ENCODE measurements at regions not wholly inside any gene's neighbourhood (a gene's known extent, or its start where the extent isn't known, plus 50 kb on each side); places are given as distances from the start of the nearest gene placed in this dataset.

- TF ChIP-seq REST (IDR thresholded peaks at IDR 0.05; ENCODE audit: low read depth) (no peak), TEAD4 (IDR thresholded peaks at IDR 0.05) (no peak), EP300 (IDR thresholded peaks at IDR 0.05; ENCODE audit: borderline replicate concordance) (no peak), USF1 (IDR thresholded peaks at IDR 0.05) (no peak), EGR1 (IDR thresholded peaks at IDR 0.05) (no peak), CREB1 (IDR thresholded peaks at IDR 0.05; ENCODE audit: low read depth) (no peak), YY1 (IDR thresholded peaks at IDR 0.05; ENCODE audit: low read depth) (no peak), NFIC (IDR thresholded peaks at IDR 0.05) (no peak), FOXM1 (IDR thresholded peaks at IDR 0.05; ENCODE audit: borderline replicate concordance, low read depth) (no peak), ZBTB7A (IDR thresholded peaks at IDR 0.05; ENCODE audit: low read depth) (no peak), CEBPB (IDR thresholded peaks at IDR 0.05) (no peak), RAD21 (IDR thresholded peaks at IDR 0.05; ENCODE audit: low read depth) (no peak), TAF1 (IDR thresholded peaks at IDR 0.05; ENCODE audit: low read depth) (no peak), TCF12 (IDR thresholded peaks at IDR 0.05; ENCODE audit: low read depth) (no peak)
Measured at GRCh38 chr1:178577882-178578281, 65.0 kb downstream of the TEX35 start.

- TF ChIP-seq RAD21 (IDR thresholded peaks at IDR 0.05; ENCODE audit: low read depth), result no peak
- TF ChIP-seq EGR1 (IDR thresholded peaks at IDR 0.05), result no peak
- no peak for TF ChIP-seq FOXM1 (IDR thresholded peaks at IDR 0.05; ENCODE audit: borderline replicate concordance, low read depth)
- no peak for TF ChIP-seq REST (IDR thresholded peaks at IDR 0.05; ENCODE audit: low read depth)
- TF ChIP-seq TCF12 (IDR thresholded peaks at IDR 0.05; ENCODE audit: low read depth), result no peak
- TF ChIP-seq NFIC (IDR thresholded peaks at IDR 0.05), result no peak
- TF ChIP-seq TAF1 (IDR thresholded peaks at IDR 0.05; ENCODE audit: low read depth), result no peak
- no peak for TF ChIP-seq TEAD4 (IDR thresholded peaks at IDR 0.05)
- no peak for TF ChIP-seq USF1 (IDR thresholded peaks at IDR 0.05)
- no peak for TF ChIP-seq CREB1 (IDR thresholded peaks at IDR 0.05; ENCODE audit: low read depth)
- TF ChIP-seq EP300 (IDR thresholded peaks at IDR 0.05; ENCODE audit: borderline replicate concordance), result no peak
- no peak for TF ChIP-seq ZBTB7A (IDR thresholded peaks at IDR 0.05; ENCODE audit: low read depth)
- TF ChIP-seq MAX (IDR thresholded peaks at IDR 0.05), result no peak
- TF ChIP-seq YY1 (IDR thresholded peaks at IDR 0.05; ENCODE audit: low read depth), result no peak
- no peak for TF ChIP-seq CEBPB (IDR thresholded peaks at IDR 0.05)
Measured at GRCh38 chr1:178578541-178578940, 65.6 kb downstream of the TEX35 start.

- TF ChIP-seq NFIC (IDR thresholded peaks at IDR 0.05) (no peak), EGR1 (IDR thresholded peaks at IDR 0.05) (no peak), ZBTB7A (IDR thresholded peaks at IDR 0.05; ENCODE audit: low read depth) (no peak), CREB1 (IDR thresholded peaks at IDR 0.05; ENCODE audit: low read depth) (no peak), REST (IDR thresholded peaks at IDR 0.05; ENCODE audit: low read depth) (no peak), FOXM1 (IDR thresholded peaks at IDR 0.05; ENCODE audit: borderline replicate concordance, low read depth) (no peak), TEAD4 (IDR thresholded peaks at IDR 0.05) (no peak), EP300 (IDR thresholded peaks at IDR 0.05; ENCODE audit: borderline replicate concordance) (no peak), RAD21 (IDR thresholded peaks at IDR 0.05; ENCODE audit: low read depth) (no peak), TCF12 (IDR thresholded peaks at IDR 0.05; ENCODE audit: low read depth) (no peak), MAX (IDR thresholded peaks at IDR 0.05) (no peak), TAF1 (IDR thresholded peaks at IDR 0.05; ENCODE audit: low read depth) (no peak), YY1 (IDR thresholded peaks at IDR 0.05; ENCODE audit: low read depth) (no peak)
Measured at GRCh38 chr1:178579095-178579494, 66.2 kb downstream of the TEX35 start.

- TF ChIP-seq ZBTB7A (IDR thresholded peaks at IDR 0.05; ENCODE audit: low read depth) (no peak), YY1 (IDR thresholded peaks at IDR 0.05; ENCODE audit: low read depth) (no peak), RAD21 (IDR thresholded peaks at IDR 0.05; ENCODE audit: low read depth) (no peak), NFIC (IDR thresholded peaks at IDR 0.05) (no peak), MAX (IDR thresholded peaks at IDR 0.05) (no peak), CEBPB (IDR thresholded peaks at IDR 0.05) (no peak), CREB1 (IDR thresholded peaks at IDR 0.05; ENCODE audit: low read depth) (no peak), USF1 (IDR thresholded peaks at IDR 0.05) (no peak), TCF12 (IDR thresholded peaks at IDR 0.05; ENCODE audit: low read depth) (no peak), REST (IDR thresholded peaks at IDR 0.05; ENCODE audit: low read depth) (no peak), FOXM1 (IDR thresholded peaks at IDR 0.05; ENCODE audit: borderline replicate concordance, low read depth) (no peak), TAF1 (IDR thresholded peaks at IDR 0.05; ENCODE audit: low read depth) (no peak), EP300 (IDR thresholded peaks at IDR 0.05; ENCODE audit: borderline replicate concordance) (no peak), TEAD4 (IDR thresholded peaks at IDR 0.05) (no peak), EGR1 (IDR thresholded peaks at IDR 0.05) (no peak)
Measured at GRCh38 chr1:178579562-178579961, 66.7 kb downstream of the TEX35 start.

Data from Ishikawa (cell line).